ENCODE measurements at regions not wholly inside any gene's neighbourhood (a gene's known extent, or its start where the extent isn't known, plus 50 kb on each side); places are given as distances from the start of the nearest gene placed in this dataset.

GRCh38 chr4:41321216-41321945 is 64.7 kb downstream of the UCHL1 start:
- no peak for TF ChIP-seq CTCF (IDR thresholded peaks at IDR 0.05)
- TF ChIP-seq EZH2 (IDR thresholded peaks at IDR 0.05; ENCODE audit: borderline replicate concordance, insufficient read depth, low read depth, low read length, poor library complexity, severe bottlenecking), result no peak

Data from B cell (primary cell).